HCT116 (cell line): ENCODE measurements at regions not wholly inside any gene's neighbourhood (a gene's known extent, or its start where the extent isn't known, plus 50 kb on each side); places are given as distances from the start of the nearest gene placed in this dataset.

Experiments used
- ATF3 ChIP-seq: IDR thresholded peaks from 2 replicates; pipeline ENCODE4 v1.6.1; 2012
- CTCF ChIP-seq, 3 experiments: fragments of 200-600 bp in 1 of 3; sonication (generic) in 1 of 3; IDR thresholded peaks in 2 of 3; conservative IDR thresholded peaks in 1 of 3; 2 replicates each; pipeline ENCODE4 v1.5.1; 2012 to 2017; ENCODE audit warnings: low read depth in 2 of 3, low read length in 2 of 3, antibody characterized with exemption in 1 of 3, borderline replicate concordance in 1 of 3, control low read depth in 1 of 3, mild to moderate bottlenecking in 1 of 3, mixed read lengths in 1 of 3, mixed run types in 1 of 3, moderate library complexity in 1 of 3; ENCODE audit not compliant: insufficient read depth in 1 of 3
- ELF1 ChIP-seq: IDR thresholded peaks from 2 replicates; pipeline ENCODE4 v1.6.1; 2012; ENCODE audit warnings: low read depth, borderline replicate concordance
- EZH2 ChIP-seq: fragments of 200-600 bp; sonication (generic); IDR thresholded peaks from 2 replicates; pipeline ENCODE4 v1.6.1; 2017; ENCODE audit warnings: antibody characterized with exemption, mixed run types
- EZH2phosphoT487 ChIP-seq: fragments of 200-600 bp; IDR thresholded peaks from 2 replicates; pipeline ENCODE4 v1.6.1; 2018; ENCODE audit warnings: antibody characterized with exemption, borderline replicate concordance
- MAX ChIP-seq: IDR thresholded peaks from 2 replicates; pipeline ENCODE4 v1.6.1; 2012
- POLR2A ChIP-seq: IDR thresholded peaks from 2 replicates; pipeline ENCODE4 v1.7.0; 2011; ENCODE audit warnings: borderline replicate concordance; ENCODE audit not compliant: insufficient read depth, insufficient read length; ENCODE audit errors: extremely low read depth
- POLR2AphosphoS5 ChIP-seq: IDR thresholded peaks from 2 replicates; pipeline ENCODE4 v1.6.1; 2011; ENCODE audit warnings: mild to moderate bottlenecking, low read depth, low read length, moderate library complexity
- REST ChIP-seq: IDR thresholded peaks from 2 replicates; pipeline ENCODE4 v1.6.1; 2012; ENCODE audit warnings: low read depth
- SIN3A ChIP-seq: IDR thresholded peaks from 2 replicates; pipeline ENCODE4 v1.6.1; 2012; ENCODE audit warnings: low read depth
- SRF ChIP-seq: IDR thresholded peaks from 2 replicates; pipeline ENCODE4 v1.6.1; 2012; ENCODE audit warnings: low read depth
- YY1 ChIP-seq: IDR thresholded peaks from 2 replicates; pipeline ENCODE4 v1.6.1; 2011; ENCODE audit warnings: low read length, low read depth, moderate library complexity, mild to moderate bottlenecking; ENCODE audit not compliant: insufficient replicate concordance; ENCODE audit errors: extremely low read depth

- no peak for TF ChIP-seq CTCF (IDR thresholded peaks at IDR 0.05 in 2 of 3, conservative IDR thresholded peaks at IDR 0.05 in 1 of 3; ENCODE audit: borderline replicate concordance in 1 of 3, insufficient read depth in 1 of 3, low read depth in 2 of 3, low read length in 2 of 3)
- no peak for TF ChIP-seq REST
- no peak for TF ChIP-seq POLR2AphosphoS5
- TF ChIP-seq EZH2phosphoT487, result no peak
- TF ChIP-seq ELF1, result no peak
- TF ChIP-seq ATF3, result no peak
- no peak for TF ChIP-seq YY1
- no peak for TF ChIP-seq POLR2A
- no peak for TF ChIP-seq EZH2
- no peak for TF ChIP-seq SRF
- no peak for TF ChIP-seq MAX
- TF ChIP-seq SIN3A, result no peak
These were observed 61.9 kb downstream of the NSMCE3 start for GRCh38 chr15:29207758-29208108.
